ENCODE measurements at regions not wholly inside any gene's neighbourhood (a gene's known extent, or its start where the extent isn't known, plus 50 kb on each side); places are given as distances from the start of the nearest gene placed in this dataset.
"Not testable (repeated sequence)": the region's sequence is repeated elsewhere in the genome, so short reads cannot be mapped to it uniquely, and the experiment has no call there.

DNA sequence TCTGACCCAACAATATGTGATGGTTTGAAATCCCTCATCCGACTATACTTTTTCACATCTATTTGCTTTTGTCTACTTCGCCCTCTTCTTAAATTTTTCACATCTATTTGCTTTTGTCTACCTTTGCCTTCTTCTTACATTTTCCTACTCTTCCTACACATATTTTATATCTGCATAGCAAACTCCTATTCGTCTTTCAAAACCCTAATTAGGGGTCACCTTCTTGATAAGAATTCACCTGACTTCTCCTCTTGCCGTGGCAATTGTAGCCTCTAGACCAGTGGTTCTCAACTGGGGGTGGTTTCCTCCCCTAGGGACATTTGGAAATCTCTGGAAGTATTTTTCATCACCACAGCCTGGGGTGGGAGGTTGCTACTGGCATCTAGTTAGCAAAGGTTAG, 607.4 kb downstream of the NTRK3 start:
- no peaks in the 10 kb centered on the region for H4K20me1 ChIP-seq (ENCODE audit: insufficient read depth, low read length)
- no peak overlapping the region for H3K4me2 ChIP-seq (ENCODE audit: insufficient read depth, low read length)
- H3K4me3 ChIP-seq (ENCODE audit: low read depth in 1 of 2, low read length in 2 of 2): no peak overlapping the region
- no peak for ATAC-seq (ENCODE audit: insufficient read depth, low read depth)
- no peak overlapping the region for H3K27ac ChIP-seq (ENCODE audit: low read length)
- no peaks in the 10 kb centered on the region for H3K9me3 ChIP-seq (ENCODE audit: insufficient read depth, low read length, severe bottlenecking)
- no peak overlapping the region for H2AFZ ChIP-seq (ENCODE audit: low read depth, low read length)
- TF ChIP-seq, protein P1, sequence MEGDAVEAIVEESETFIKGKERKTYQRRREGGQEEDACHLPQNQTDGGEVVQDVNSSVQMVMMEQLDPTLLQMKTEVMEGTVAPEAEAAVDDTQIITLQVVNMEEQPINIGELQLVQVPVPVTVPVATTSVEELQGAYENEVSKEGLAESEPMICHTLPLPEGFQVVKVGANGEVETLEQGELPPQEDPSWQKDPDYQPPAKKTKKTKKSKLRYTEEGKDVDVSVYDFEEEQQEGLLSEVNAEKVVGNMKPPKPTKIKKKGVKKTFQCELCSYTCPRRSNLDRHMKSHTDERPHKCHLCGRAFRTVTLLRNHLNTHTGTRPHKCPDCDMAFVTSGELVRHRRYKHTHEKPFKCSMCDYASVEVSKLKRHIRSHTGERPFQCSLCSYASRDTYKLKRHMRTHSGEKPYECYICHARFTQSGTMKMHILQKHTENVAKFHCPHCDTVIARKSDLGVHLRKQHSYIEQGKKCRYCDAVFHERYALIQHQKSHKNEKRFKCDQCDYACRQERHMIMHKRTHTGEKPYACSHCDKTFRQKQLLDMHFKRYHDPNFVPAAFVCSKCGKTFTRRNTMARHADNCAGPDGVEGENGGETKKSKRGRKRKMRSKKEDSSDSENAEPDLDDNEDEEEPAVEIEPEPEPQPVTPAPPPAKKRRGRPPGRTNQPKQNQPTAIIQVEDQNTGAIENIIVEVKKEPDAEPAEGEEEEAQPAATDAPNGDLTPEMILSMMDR (IDR thresholded peaks at IDR 0.05; ENCODE audit: borderline replicate concordance, extremely low read depth, low read length, poor library complexity, severe bottlenecking): no peak
- no peaks in the 10 kb centered on the region for H3K4me1 ChIP-seq (ENCODE audit: insufficient read depth, low read length)
- no peak overlapping the region for H3K9ac ChIP-seq (ENCODE audit: low read depth, low read length)
- H3K27me3 ChIP-seq (ENCODE audit: insufficient read depth, low read length, poor library complexity): no peaks in the 10 kb centered on the region
- no peak for DNase-seq
- no peaks in the 10 kb centered on the region for H3K79me2 ChIP-seq (ENCODE audit: insufficient read depth, low read length)
- H3K36me3 ChIP-seq (ENCODE audit: insufficient read depth, low read length): no peaks in the 10 kb centered on the region

DNA sequence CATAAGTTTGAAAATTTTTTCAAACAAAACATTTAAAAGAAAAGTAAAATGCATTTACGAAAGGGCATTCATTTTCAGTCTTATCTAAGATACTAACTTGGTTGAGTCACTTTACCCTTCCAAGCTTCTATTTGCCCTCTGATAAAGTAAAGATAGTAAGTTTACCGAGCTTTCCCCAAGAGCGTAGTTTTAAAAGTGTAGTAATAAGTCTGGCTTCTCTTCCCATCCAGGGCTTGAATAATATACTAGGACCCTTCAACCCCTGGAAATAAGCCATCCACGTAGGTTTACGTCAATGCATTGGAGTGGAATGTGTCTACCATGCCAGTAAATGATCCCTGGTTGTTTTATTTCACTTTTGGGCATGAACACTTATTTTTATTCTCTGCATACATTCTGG, 608.3 kb downstream of the NTRK3 start:
- DNase-seq (no peak), ATAC-seq (ENCODE audit: insufficient read depth, low read depth) (no peak)
- H3K4me2 ChIP-seq (ENCODE audit: insufficient read depth, low read length): no peak overlapping the region

DNA sequence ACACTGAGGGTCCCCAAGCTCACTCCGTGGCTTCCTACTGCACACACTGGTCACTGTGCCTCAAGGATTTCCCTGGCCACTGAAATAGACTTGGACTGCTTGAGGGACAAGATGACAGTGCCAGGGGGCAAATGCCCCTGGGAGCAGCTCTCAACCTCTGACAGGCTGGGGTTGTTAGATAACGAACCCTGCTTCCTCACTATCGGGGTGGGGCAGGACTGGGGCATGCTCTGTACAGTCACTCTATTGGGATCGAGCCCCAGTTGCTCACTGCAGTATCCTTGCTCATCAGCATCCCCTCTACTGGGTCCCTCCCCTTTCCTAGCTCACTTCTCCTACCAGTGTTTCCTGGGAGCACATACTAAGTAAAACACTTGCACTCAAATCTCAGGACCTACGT, 610.8 kb downstream of the NTRK3 start:
- Histone ChIP-seq H3K4me3 (ENCODE audit: low read depth in 1 of 2, low read length in 2 of 2) (no peak overlapping the region), H3K9ac (ENCODE audit: low read depth, low read length) (no peak overlapping the region), H3K9me3 (ENCODE audit: insufficient read depth, low read length, severe bottlenecking) (no peaks in the 10 kb centered on the region), H3K27ac (ENCODE audit: low read length) (no peak overlapping the region), H3K4me2 (ENCODE audit: insufficient read depth, low read length) (no peak overlapping the region), H3K79me2 (ENCODE audit: insufficient read depth, low read length) (no peaks in the 10 kb centered on the region), H2AFZ (ENCODE audit: low read depth, low read length) (no peak overlapping the region), H3K36me3 (ENCODE audit: insufficient read depth, low read length) (no peaks in the 10 kb centered on the region), H3K27me3 (ENCODE audit: insufficient read depth, low read length, poor library complexity) (no peaks in the 10 kb centered on the region), H4K20me1 (ENCODE audit: insufficient read depth, low read length) (no peaks in the 10 kb centered on the region), H3K4me1 (ENCODE audit: insufficient read depth, low read length) (no peaks in the 10 kb centered on the region)
- DNase-seq: no peak
- ATAC-seq (ENCODE audit: insufficient read depth, low read depth): no peak
- no peak for TF ChIP-seq EZH2 (IDR thresholded peaks at IDR 0.05; ENCODE audit: borderline replicate concordance, low read depth, low read length, severe bottlenecking)
- TF ChIP-seq, protein P1 (IDR thresholded peaks at IDR 0.05; ENCODE audit: borderline replicate concordance, extremely low read depth, low read length, poor library complexity, severe bottlenecking): no peak

More for the DNA sequence above, 608.3 kb downstream of the NTRK3 start:
- no peak overlapping the region for H3K27ac ChIP-seq (ENCODE audit: low read length)
- no peak overlapping the region for H2AFZ ChIP-seq (ENCODE audit: low read depth, low read length)
- H3K9me3 ChIP-seq (ENCODE audit: insufficient read depth, low read length, severe bottlenecking): no peaks in the 10 kb centered on the region
- H4K20me1 ChIP-seq (ENCODE audit: insufficient read depth, low read length): no peaks in the 10 kb centered on the region
- H3K4me3 ChIP-seq (ENCODE audit: low read depth in 1 of 2, low read length in 2 of 2): no peak overlapping the region
- no peaks in the 10 kb centered on the region for H3K79me2 ChIP-seq (ENCODE audit: insufficient read depth, low read length)
- no peak for TF ChIP-seq EZH2 (IDR thresholded peaks at IDR 0.05; ENCODE audit: borderline replicate concordance, low read depth, low read length, severe bottlenecking)
- TF ChIP-seq, protein P1 (IDR thresholded peaks at IDR 0.05; ENCODE audit: borderline replicate concordance, extremely low read depth, low read length, poor library complexity, severe bottlenecking): no peak
- H3K36me3 ChIP-seq (ENCODE audit: insufficient read depth, low read length): no peaks in the 10 kb centered on the region
- no peaks in the 10 kb centered on the region for H3K27me3 ChIP-seq (ENCODE audit: insufficient read depth, low read length, poor library complexity)
- H3K4me1 ChIP-seq (ENCODE audit: insufficient read depth, low read length): no peaks in the 10 kb centered on the region
- no peak overlapping the region for H3K9ac ChIP-seq (ENCODE audit: low read depth, low read length)

DNA sequence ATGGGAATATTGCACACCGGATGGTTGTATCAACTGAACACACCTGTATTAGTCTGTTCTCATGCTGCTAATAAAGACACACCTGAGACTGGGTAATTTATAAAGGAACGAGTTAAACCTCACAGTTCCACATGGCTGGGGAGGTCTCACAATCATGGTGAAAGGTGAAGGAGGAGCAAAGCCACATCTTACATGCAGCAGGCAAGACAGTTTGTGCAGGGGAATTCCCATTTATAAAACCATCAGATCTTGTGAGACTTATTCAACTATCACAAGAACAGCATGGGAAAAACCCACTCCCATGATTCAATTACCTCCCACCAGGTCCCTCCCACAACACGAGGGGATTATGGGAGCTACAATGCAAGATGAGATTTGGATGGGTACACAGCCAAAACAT, 613.5 kb downstream of the NTRK3 start:
- not testable (repeated sequence) for H2AFZ ChIP-seq (ENCODE audit: low read depth, low read length); H3K4me3 ChIP-seq (ENCODE audit: low read depth in 1 of 2, low read length in 2 of 2); H3K79me2 ChIP-seq (ENCODE audit: insufficient read depth, low read length); ATAC-seq (ENCODE audit: insufficient read depth, low read depth); H3K27me3 ChIP-seq (ENCODE audit: insufficient read depth, low read length, poor library complexity); H3K9ac ChIP-seq (ENCODE audit: low read depth, low read length); H3K4me2 ChIP-seq (ENCODE audit: insufficient read depth, low read length); H3K36me3 ChIP-seq (ENCODE audit: insufficient read depth, low read length); H4K20me1 ChIP-seq (ENCODE audit: insufficient read depth, low read length); H3K4me1 ChIP-seq (ENCODE audit: insufficient read depth, low read length); DNase-seq; H3K9me3 ChIP-seq (ENCODE audit: insufficient read depth, low read length, severe bottlenecking); H3K27ac ChIP-seq (ENCODE audit: low read length)
